T-helper 2 cell treated with Interferon-gamma antibody and Interleukin-4, amounts not matched to agents 5 μg/mL and 100 μg/mL, for 36 hours (primary cell): ENCODE measurements at regions not wholly inside any gene's neighbourhood (a gene's known extent, or its start where the extent isn't known, plus 50 kb on each side); places are given as distances from the start of the nearest gene placed in this dataset.

ENCODE experiments used
- DNase-seq: peaks from one replicate; pipeline ENCODE4 v3.0.0; 2021; ENCODE audit warnings: low spot score
- H3K27ac Mint-ChIP-seq: one replicate; pipeline ENCODE4 v1.8.0; 2021; ENCODE audit warnings: mild to moderate bottlenecking, mixed read lengths
- H3K27me3 Mint-ChIP-seq: one replicate; pipeline ENCODE4 v1.8.0; 2021; ENCODE audit warnings: low read depth, mixed read lengths
- H3K36me3 Mint-ChIP-seq: one replicate; pipeline ENCODE4 v1.8.0; 2021; ENCODE audit warnings: low read depth, mixed read lengths
- H3K4me1 Mint-ChIP-seq: one replicate; pipeline ENCODE4 v1.8.0; 2021; ENCODE audit warnings: low read depth, mixed read lengths
- H3K4me3 Mint-ChIP-seq: one replicate; pipeline ENCODE4 v1.8.0; 2022; ENCODE audit warnings: mild to moderate bottlenecking, moderate library complexity, mixed read lengths
- H3K9me3 Mint-ChIP-seq: one replicate; pipeline ENCODE4 v1.8.0; 2021; ENCODE audit warnings: mixed read lengths

DNA sequence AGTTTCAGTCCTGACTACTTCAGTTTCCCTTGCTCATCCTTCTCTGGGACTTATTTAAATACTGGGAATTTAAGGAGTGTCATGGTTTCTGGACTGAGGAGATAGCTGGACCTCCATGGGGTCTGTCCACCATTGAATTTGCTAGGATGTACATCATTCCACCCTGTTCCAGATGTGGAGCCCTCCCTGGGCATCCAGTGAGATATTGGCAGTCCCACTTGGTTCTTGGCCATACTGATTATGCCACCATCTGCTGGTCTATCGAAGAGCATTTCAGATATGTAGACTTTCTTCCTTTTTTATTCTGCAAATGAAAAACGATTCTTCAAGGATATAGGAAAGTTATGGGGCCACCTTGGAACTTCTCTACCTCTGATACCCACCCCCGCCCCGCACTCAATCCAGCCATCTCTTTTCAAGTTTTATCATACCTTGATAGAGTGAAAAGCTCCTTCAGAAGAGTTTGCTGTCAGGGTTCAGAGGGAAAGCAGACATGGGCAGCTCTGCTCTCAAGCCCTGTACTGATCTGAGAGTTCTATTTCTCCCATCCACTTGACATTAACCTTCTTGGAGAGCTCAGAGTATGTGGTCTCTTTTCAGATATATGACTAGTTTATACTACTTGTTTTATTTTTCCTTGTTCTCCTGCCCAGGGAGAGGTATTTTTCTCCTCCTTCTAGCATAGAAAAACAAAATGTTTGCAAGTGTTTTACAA lies 490.7 kb upstream of the SGCD start:
- no peaks in the 10 kb centered on the region for H3K27me3 Mint-ChIP-seq
- H3K4me1 Mint-ChIP-seq = no peaks in the 10 kb centered on the region
- no peaks in the 10 kb centered on the region for H3K9me3 Mint-ChIP-seq
- no peak overlapping the region for H3K4me3 Mint-ChIP-seq
- DNase-seq = no peak
- H3K27ac Mint-ChIP-seq = no peak overlapping the region
- H3K36me3 Mint-ChIP-seq = no peaks in the 10 kb centered on the region

- H3K4me1 Mint-ChIP-seq = no peaks in the 10 kb centered on the region
- H3K27ac Mint-ChIP-seq = no peak overlapping the region
- H3K27me3 Mint-ChIP-seq = no peaks in the 10 kb centered on the region
- DNase-seq = no peak
- no peak overlapping the region for H3K4me3 Mint-ChIP-seq
- H3K36me3 Mint-ChIP-seq = no peaks in the 10 kb centered on the region
- no peaks in the 10 kb centered on the region for H3K9me3 Mint-ChIP-seq
Measured at GRCh38 chr5:155838394-155838793, 488.6 kb upstream of the SGCD start.

DNA sequence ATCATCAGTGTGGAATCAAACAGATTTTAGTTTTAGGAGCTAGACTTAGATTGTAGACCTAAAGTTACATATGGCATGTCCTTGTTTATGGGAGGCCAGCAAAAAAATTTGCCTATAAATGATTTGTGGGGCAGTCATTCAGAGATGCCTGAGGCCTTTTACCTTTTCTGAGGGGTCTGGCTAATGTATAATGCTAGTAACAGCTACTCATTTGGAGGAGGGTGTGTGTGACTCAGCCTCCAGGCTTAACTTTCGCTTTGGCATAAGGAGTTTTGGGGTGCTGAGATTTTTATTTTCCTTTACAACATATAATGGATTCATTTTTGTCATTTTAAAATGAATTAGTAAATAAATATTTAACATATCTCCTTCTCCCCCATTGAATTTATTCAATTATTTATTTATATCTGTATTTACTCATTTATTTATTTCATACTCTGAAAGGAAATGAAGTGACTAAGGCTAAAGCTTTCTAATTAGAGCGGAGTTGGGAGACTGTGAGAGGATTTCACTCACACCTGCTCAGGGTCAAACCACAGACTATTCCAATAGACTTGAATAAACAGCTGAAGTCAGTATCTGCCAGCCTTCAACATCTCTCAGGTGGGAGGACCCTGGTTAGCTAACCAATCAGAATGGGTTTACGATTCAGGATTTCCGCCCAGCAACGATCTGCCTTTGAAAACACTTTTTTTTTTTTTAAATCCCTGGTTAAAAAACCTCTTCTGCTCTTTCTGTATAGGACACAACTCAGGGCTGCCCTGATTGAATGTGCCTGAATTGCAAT lies 487.5 kb upstream of the SGCD start:
- no peaks in the 10 kb centered on the region for H3K36me3 Mint-ChIP-seq
- no peak overlapping the region for H3K4me3 Mint-ChIP-seq
- H3K9me3 Mint-ChIP-seq = no peaks in the 10 kb centered on the region
- H3K27me3 Mint-ChIP-seq = no peaks in the 10 kb centered on the region
- H3K27ac Mint-ChIP-seq = no peak overlapping the region
- no peak for DNase-seq
- H3K4me1 Mint-ChIP-seq = no peaks in the 10 kb centered on the region

DNA sequence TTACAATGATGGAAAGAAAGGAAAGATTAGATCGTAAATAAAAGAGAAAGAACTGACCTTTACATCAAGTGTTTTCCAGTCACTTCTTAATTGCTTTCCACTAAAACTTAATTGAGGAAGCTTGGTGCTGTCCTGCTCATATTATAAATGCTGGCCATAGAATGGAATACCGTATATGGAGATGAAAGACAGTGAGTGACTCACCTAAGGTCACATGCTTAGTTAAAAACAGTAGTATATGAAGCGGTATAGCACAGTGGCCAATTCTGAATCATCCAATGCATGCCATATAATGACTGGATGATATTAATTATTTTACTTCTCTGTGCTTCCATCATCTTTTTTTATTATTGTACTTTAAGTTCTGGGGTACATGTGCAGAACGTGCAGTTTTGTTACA lies 482.4 kb upstream of the SGCD start:
- Mint-ChIP-seq H3K27ac (no peak overlapping the region), H3K36me3 (no peaks in the 10 kb centered on the region), H3K4me3 (no peak overlapping the region), H3K27me3 (no peaks in the 10 kb centered on the region), H3K4me1 (no peaks in the 10 kb centered on the region), H3K9me3 (no peaks in the 10 kb centered on the region)
- DNase-seq = no peak

DNA sequence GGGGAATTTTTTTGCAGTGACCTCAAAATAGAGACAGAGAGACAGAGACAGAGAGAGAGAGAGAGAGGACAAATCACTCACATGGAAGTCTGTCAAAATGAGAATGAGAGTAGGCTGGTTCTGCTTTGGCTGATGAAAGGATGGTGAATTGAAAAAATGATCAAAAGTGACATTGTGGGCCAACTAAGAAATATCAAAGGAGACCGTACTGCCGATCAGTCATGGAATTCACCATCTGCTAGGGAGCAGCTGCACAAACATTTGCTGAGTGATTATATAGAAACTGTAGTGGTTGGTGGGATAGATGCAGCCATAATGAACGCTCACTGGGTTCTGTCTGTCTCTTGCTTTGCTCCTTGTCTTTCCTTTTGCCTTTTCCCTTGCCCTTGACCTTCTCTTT lies 476.6 kb upstream of the SGCD start:
- H3K4me3 Mint-ChIP-seq = no peak overlapping the region
- H3K9me3 Mint-ChIP-seq = no peaks in the 10 kb centered on the region
- no peak overlapping the region for H3K27ac Mint-ChIP-seq
- no peaks in the 10 kb centered on the region for H3K36me3 Mint-ChIP-seq
- no peaks in the 10 kb centered on the region for H3K4me1 Mint-ChIP-seq
- DNase-seq = no peak
- H3K27me3 Mint-ChIP-seq = no peaks in the 10 kb centered on the region

- Mint-ChIP-seq H3K27me3 (no peaks in the 10 kb centered on the region), H3K4me1 (no peaks in the 10 kb centered on the region), H3K4me3 (no peak overlapping the region), H3K9me3 (no peaks in the 10 kb centered on the region), H3K27ac (no peak overlapping the region), H3K36me3 (no peaks in the 10 kb centered on the region)
- DNase-seq = no peak
Measured at GRCh38 chr5:155866971-155867370, 460.0 kb upstream of the SGCD start.

DNA sequence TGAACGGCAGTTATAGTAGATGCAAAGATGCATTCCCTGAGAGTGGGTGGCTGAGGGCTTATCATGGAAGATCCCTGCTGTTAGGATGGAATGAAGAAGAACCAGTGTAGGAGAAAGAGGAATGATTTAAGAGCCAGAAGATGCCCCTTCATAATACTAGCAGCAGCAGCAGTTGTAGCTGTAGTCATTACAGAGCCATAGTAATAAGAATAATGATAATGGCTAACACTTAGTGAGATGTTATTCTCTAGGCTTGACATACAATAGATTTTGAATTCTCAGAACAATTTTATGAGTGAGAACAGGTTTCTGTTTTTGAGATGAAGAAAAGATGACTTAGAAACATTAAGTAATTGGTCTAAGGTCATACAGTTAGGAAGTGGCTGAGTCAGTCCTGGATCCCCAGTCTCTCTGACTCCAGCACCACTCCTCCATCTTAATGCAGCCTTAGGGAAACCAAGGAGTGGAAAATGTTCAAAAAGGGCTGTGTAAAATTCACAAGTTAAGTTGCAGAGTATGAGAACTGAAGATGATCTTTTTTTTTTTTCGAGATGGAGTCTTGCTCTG lies 459.4 kb upstream of the SGCD start:
- Mint-ChIP-seq H3K4me1 (no peaks in the 10 kb centered on the region), H3K27me3 (no peaks in the 10 kb centered on the region), H3K27ac (no peak overlapping the region), H3K4me3 (no peak overlapping the region), H3K9me3 (no peaks in the 10 kb centered on the region), H3K36me3 (no peaks in the 10 kb centered on the region)
- no peak for DNase-seq

GRCh38 chr5:155870636-155871035 lies 456.3 kb upstream of the SGCD start:
- Mint-ChIP-seq H3K36me3 (no peaks in the 10 kb centered on the region), H3K4me1 (no peaks in the 10 kb centered on the region), H3K27ac (no peak overlapping the region), H3K9me3 (no peaks in the 10 kb centered on the region), H3K4me3 (no peak overlapping the region), H3K27me3 (no peaks in the 10 kb centered on the region)
- no peak for DNase-seq

DNA sequence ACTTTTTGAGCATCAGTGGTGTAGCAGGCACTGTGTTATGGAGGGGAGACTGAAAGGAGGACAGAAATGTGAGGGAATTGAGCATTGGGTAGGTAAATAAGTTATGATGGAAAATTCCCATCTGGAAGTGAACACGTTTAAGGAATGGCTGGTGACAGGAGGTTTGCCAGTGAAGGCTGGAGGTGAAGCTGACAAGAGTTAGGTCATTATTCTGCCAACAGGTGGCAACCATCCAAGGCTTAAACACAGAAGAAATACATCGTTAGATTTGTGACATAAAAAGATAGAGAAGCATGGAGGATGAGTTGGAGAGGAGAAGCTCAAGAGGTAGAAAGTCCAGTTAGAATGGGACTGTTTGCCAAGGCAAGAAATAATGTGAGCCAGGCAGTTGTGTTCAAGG lies 455.3 kb upstream of the SGCD start:
- H3K27ac Mint-ChIP-seq = no peak overlapping the region
- H3K9me3 Mint-ChIP-seq = no peaks in the 10 kb centered on the region
- no peak overlapping the region for H3K4me3 Mint-ChIP-seq
- H3K4me1 Mint-ChIP-seq = no peaks in the 10 kb centered on the region
- H3K27me3 Mint-ChIP-seq = no peaks in the 10 kb centered on the region
- no peak for DNase-seq
- H3K36me3 Mint-ChIP-seq = no peaks in the 10 kb centered on the region

- H3K4me1 Mint-ChIP-seq = no peaks in the 10 kb centered on the region
- no peak for DNase-seq
Measured at GRCh38 chr5:155872629-155873220, 454.2 kb upstream of the SGCD start.

DNA sequence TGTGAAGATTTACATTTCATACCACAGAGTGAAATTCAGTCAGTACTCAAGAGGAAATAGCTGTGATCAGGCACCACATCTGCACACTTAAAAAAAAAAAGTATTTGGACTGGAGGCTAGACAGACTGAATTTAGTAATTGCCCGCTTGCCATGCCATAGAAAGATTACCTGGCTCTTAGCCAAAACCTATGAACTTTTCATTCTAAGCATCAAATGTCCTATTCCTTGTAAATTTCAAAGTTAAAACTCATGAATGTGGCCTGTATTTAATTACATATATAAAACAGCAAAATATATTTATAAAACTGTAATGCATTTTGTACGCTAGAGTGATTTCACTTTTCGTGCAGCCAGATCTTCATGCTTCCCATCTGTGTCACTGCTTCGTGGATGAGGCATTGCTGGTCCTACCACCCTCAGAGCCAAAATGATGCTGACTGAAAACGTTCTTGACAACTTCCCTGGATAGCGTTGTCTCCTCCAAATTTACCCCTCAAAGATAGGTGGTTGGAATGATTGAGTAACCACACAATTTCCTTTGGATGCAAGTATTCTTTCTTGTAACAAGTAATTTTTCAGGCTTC lies 447.9 kb upstream of the SGCD start:
- Mint-ChIP-seq H3K36me3 (no peaks in the 10 kb centered on the region), H3K27me3 (no peaks in the 10 kb centered on the region), H3K4me1 (no peaks in the 10 kb centered on the region), H3K9me3 (no peaks in the 10 kb centered on the region), H3K4me3 (no peak overlapping the region), H3K27ac (no peak overlapping the region)
- DNase-seq = no peak

More at GRCh38 chr5:155872629-155873220, 454.2 kb upstream of the SGCD start:
- no peaks in the 10 kb centered on the region for H3K9me3 Mint-ChIP-seq
- H3K36me3 Mint-ChIP-seq = no peaks in the 10 kb centered on the region
- H3K27ac Mint-ChIP-seq = no peak overlapping the region
- no peak overlapping the region for H3K4me3 Mint-ChIP-seq
- H3K27me3 Mint-ChIP-seq = no peaks in the 10 kb centered on the region

GRCh38 chr5:155884041-155884440 lies 442.9 kb upstream of the SGCD start:
- no peaks in the 10 kb centered on the region for H3K36me3 Mint-ChIP-seq
- no peak for DNase-seq

DNA sequence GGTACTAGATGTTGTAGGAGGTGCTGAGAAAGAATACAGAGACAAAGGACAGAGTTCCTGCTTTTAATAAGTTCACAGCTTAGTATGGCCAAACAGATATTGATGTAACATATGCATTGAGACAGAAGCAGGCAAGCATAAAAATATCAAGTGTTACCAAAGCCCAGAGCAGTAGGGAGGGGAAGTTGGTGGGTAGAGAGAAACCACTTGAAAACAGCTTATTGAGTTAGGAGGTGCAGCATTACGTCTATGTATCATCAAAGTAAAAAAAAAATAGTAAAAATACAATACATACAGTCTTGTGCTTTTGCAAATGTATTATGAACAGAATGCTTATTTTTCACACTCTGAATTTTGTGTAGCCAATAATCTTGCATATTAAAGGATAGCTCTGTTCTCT lies 441.8 kb upstream of the SGCD start:
- peaks cover 2% of the 10 kb centered on the region for H3K27me3 Mint-ChIP-seq
- H3K4me1 Mint-ChIP-seq = no peaks in the 10 kb centered on the region
- H3K27ac Mint-ChIP-seq = no peak overlapping the region
- no peak overlapping the region for H3K4me3 Mint-ChIP-seq
- no peak for DNase-seq
- no peaks in the 10 kb centered on the region for H3K9me3 Mint-ChIP-seq
- H3K36me3 Mint-ChIP-seq = no peaks in the 10 kb centered on the region

More at GRCh38 chr5:155884041-155884440, 442.9 kb upstream of the SGCD start:
- Mint-ChIP-seq H3K4me1 (no peaks in the 10 kb centered on the region), H3K27ac (no peak overlapping the region), H3K9me3 (no peaks in the 10 kb centered on the region), H3K27me3 (peaks cover 2% of the 10 kb centered on the region), H3K4me3 (no peak overlapping the region)
